SK-N-DZ (cell line): ENCODE measurements at regions not wholly inside any gene's neighbourhood (a gene's known extent, or its start where the extent isn't known, plus 50 kb on each side); places are given as distances from the start of the nearest gene placed in this dataset.

Source experiments
- DNase-seq: peaks from one replicate; pipeline ENCODE4 v3.0.0-alpha.2; 2015; ENCODE audit warnings: low spot score

DNA sequence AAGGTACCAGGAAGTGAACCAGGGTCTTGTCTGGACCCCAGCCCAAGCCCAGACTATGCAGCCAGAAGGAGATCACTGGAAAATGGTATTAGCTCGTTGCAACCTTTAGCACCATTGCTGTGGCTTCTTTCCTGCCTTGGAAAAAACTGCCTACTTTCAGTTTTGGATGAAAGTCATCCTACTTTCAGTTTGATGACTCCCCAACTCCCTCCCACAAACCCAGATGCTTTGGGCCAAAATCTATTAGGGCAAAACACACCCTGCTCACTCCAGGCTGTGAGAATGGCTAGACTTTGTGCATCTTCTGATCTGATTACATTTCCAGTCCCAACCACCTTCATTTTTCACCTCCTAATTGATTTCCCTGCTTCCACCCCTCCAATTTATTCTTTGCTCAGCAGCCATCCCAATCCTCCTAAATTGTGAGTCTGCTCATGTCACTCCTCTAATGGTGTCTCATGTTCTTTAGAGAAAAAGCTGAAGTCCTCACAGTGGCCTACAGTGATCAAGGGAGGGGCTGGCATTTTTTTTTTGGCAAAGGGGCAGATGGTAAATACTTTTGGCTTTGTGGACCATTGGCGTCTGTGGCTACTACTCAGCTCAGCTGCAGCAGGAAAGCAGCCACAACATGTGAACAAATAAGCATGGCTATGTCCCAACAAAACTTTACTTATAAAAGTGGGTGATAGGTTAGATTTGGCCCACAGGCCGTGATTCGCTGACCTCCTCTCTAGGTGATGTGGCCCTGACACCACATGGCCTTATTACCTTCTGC is 368.7 kb downstream of the SLC4A3 start:
- DNase-seq: no peak

- DNase-seq: no peak
Observed at GRCh38 chr2:219997341-219997851, 370.0 kb downstream of the SLC4A3 start.

DNA sequence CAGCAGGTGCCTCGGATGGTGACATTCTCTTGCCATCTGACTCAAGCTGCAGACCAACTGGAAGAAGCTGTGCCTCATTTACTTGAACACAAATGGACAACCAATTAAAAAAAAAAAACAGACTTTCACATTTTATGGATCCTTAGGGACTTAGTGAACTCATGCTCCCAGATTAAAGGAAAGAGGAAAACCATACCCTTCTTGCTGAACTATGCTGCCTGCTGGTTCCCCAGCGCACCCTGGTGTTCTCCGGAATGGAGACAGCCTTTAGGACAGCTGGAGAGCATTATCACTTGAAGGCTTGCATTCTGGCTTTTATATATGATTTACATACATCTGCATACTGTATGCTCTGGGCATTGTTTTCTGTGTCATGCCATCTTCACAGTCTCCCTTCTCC is 370.7 kb downstream of the SLC4A3 start:
- no peak for DNase-seq

DNA sequence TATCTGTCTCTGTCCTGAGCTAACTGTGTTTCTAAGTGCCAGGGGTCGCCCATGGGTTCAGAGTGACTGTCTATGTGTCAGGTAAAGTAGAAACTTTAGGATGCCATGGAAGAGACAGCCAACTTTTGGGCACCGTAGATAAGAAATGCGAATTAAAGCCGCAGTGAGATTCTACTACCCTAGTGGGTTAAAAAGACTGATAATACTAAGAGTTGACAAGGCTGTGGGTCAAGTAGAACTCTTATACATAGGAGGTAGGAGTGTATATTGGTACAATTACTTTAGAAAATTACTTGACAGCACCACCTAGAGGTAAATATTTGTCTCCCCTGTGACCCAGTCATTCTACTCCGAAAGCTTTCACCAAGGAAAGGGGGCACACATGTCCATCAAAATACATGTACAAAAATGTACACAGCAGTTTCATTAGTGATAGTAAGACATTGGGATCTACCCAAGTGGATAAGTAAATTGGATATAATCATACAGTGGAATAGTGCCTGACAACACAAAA is 371.3 kb downstream of the SLC4A3 start:
- no peak for DNase-seq

DNA sequence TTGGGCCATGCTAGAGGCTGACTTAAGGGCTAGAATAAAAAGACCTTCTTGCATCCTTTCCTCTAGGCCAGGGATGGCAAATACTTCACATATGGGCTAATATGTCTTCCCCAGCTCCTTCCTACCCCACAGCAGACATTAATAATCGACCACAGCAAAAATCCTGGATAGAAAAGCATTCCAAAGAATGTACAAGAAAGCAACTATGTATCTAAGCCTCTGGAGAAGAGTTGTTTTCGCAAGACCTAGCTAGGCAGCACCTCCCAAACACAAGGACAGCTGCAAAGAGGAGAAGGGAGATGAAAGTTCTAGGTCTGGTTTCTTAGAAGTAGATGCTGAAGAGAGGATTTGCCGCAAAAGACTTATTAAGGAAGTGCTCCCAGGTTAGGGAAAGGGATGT is 372.6 kb downstream of the SLC4A3 start:
- no peak for DNase-seq

GRCh38 chr2:220000586-220000985 is 373.2 kb downstream of the SLC4A3 start:
- DNase-seq: no peak

- DNase-seq: no peak
Observed at GRCh38 chr2:220001751-220002150, 374.3 kb downstream of the SLC4A3 start.

DNA sequence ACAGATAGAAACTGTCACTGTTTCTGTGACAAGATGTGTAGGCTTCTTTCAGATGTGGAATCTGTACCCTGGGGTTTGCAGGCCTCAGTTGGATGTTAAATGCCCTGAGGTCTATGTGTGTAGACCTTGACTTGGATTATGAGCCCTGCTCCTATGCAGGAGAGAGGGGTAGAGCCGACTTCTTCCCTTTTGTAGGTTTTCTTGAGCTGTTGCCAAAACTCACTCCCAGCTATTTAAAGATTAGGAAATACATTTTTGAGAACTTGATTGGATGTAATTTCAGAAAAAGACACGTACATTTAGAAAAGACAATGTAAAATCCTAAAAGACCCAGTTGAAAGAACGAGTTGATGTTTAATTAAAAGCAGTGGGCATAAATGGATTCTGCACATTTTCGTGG is 374.8 kb downstream of the SLC4A3 start:
- DNase-seq: no peak

DNA sequence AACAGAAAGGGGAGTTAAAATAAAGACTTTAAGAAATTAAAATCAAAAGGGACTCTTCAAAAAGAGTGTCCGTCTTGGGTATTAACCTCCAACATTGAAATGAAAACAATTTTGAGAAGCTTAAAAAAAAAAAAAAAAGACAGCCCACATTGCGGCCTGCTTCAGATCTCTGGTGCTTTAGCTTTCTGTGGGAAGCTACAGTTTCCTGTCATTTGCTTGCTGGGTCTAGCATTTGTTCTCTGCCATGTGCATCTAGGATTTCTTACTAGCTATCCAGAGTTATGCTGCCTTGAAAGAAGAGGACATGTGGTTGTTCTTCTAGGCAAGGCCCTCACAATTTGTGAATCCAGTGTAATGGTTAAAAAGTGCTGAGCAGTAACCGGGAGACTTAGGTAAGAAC is 375.3 kb downstream of the SLC4A3 start:
- no peak for DNase-seq

DNA sequence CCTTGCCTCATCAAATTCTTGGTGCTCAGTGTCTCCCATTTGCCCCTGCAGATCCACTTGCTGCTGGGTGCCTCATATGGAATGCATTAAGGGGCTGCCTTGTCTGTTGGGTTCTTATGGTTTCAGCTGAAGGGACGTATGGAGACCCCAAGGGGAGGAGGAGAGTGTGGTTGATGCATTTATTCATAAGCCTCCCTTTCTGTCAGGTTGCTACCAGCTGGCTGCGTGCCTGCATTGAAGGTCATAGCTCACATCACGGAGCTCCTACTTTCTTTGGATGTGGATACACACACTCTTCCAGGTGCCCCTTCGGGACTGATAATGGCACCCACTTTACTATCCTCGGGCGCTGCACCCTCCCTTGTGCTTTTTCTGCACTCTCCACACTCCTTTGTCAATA is 377.9 kb downstream of the SLC4A3 start:
- no peak for DNase-seq

- no peak for DNase-seq
Observed at GRCh38 chr2:220006152-220006621, 378.8 kb downstream of the SLC4A3 start.

DNA sequence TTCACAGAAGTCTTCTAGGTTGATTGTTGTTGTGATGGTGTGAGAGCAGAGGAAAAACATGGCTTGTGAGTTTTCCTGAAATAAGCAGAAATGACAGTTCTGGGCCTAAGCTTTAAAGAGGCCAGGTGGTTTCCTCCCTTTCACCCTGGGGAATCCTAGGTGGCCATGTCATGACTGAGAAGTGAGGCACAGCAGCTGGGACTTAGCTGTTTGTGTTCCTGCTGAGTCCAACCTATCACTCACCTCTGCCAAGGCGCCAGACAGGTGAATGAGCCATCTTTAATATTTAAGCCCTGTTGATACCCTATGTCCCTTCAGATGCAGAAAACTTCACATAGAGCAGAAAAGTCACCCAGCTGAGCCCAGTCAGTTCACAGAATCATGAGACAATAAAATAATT is 384.4 kb downstream of the SLC4A3 start:
- DNase-seq: no peak

DNA sequence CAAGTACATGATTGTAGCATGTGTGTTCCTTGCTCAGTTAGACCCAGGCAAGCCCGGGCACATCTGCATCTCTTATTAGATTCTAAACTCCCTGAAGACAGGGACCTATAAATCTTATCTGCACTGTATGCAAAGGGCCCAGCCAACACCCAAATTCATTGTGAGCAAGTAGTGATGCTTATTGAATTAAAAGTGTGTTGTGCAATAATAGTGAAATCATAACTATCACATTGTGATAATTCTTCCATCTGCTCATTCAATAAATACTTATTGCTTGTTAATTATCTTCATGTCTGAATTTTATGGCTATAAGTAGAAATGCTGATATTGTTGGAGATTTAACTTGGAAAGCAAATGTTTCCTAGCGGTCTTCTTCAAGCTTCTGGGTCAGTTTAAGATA is 387.5 kb downstream of the SLC4A3 start:
- no peak for DNase-seq

- DNase-seq: no peak
Observed at GRCh38 chr2:220015576-220015975, 388.1 kb downstream of the SLC4A3 start.

DNA sequence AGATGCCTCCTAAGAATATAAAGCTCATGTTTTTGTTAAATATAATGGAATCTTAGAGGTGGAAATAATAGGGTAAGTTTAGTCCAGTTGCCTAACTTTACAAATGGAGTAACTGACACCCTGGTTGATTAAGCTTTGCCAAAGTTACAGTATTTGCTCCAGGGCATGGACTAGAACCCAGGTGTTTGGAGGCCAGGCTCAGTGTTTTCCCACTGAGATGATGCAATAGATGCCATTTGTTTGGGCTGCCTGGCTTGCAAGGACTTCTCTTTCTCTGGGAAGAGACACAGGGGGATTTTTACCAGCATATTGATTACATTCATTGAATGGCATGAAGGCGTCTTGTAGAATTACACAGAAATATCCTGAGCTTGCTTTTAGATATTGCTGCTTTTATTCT is 397.8 kb downstream of the SLC4A3 start:
- no peak for DNase-seq

- no peak for DNase-seq
Observed at GRCh38 chr2:220029013-220029412, 401.6 kb downstream of the SLC4A3 start.

DNA sequence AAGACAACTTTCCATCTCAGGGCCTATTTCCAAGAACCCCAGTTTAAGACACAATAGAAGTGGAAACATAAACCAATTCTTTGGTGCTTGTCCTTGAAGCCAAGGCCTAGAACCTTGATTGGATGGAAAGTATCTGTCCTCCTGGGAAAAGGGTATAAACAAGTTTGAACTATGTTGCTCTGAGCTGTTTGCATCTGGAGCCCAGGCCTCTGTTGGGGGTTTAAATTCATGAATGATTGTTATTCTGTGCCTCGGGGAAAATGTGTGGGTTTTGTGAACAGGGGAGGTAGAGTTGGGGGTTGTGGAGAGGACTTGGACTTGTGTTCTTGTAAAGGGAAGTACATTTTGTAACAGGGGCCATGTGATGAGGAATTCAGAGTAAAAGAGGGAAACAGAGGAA is 406.1 kb downstream of the SLC4A3 start:
- DNase-seq: no peak

GRCh38 chr2:220034426-220035130 is 407.1 kb downstream of the SLC4A3 start:
- no peak for DNase-seq

- no peak for DNase-seq
Observed at GRCh38 chr2:220036431-220036830, 409.0 kb downstream of the SLC4A3 start.

DNA sequence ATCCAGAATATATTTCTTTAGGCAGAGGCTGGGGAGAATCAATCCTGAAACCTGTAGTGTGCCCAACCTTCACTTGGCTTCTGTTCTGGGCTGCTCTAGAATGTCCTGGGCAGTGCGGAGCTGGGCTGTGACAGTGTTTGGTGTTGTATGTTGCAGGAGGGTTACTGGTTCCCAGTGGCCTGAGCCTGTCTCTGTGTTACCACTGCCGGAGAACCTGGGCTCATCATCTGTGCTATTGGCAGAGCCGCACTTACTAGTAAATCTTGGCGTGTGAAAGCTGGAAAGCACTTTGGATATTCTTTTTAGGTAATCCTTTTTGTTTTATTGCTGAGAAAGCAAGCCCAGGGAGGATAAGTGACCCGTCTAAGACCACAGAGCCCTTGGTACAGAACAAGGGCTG is 412.9 kb downstream of the SLC4A3 start:
- DNase-seq: no peak

DNA sequence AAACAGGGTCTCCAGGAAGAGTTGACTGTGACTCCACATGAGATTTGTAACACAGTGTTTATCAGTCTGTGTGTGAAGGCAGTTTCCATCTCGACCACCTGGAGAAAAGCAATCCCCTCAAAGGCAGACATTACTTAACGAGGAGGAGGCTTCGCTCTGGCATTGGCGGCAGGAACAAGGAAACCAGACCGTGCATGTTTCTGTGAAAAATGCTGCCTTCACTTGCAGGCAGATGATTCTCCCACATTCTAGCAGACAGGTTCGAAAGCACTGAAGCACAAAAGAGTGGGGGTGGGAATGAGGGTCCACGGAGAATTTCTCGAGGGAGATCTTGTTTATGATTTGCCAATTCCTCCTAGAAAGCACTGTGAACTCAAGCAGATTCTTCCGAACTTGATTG is 414.0 kb downstream of the SLC4A3 start:
- DNase-seq: no peak

DNA sequence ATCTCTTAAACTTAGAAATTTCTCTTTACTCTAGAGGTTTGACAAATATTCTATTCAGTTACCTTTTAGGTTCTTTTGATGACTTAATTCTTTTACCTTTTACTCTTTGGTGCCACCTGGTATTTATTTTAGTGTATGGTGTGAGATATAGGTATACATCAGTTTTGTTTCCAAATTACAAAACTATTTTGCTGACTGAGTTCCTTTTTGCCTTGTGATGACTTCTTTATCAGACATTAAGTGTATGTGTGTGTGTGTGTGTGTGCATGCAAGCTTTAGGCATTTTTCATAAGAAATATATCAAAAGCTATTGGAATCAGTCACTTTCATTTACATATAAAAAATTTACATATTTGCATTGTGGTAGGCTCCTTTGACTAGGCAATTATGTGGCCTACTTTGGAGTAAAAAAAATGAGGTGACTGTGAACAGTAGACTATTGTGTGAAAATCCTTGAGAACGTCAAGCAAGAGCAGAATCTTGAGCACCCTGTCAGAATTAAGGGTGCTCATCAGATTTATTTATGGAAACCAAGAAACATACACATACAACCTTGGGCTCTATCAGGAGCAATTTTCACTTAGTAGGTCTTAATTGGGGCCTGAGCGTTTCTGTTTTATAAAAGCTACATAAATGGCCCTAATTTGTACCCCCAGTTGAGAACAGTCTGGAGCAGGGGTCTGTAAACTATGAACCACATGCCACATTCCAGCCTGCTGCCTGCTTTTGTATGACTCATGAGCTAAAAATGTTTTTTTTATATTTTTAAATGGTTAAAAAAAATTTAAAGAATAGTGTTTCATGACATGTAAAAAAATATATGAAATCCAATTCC is 415.9 kb downstream of the SLC4A3 start:
- no peak for DNase-seq
